Ishikawa (cell line): ENCODE measurements at regions not wholly inside any gene's neighbourhood (a gene's known extent, or its start where the extent isn't known, plus 50 kb on each side); places are given as distances from the start of the nearest gene placed in this dataset.

Experiments
- CEBPB ChIP-seq: IDR thresholded peaks from 2 replicates; pipeline ENCODE4 v1.6.1; 2012
- CREB1 ChIP-seq: IDR thresholded peaks from 2 replicates; pipeline ENCODE4 v1.6.1; 2012; ENCODE audit warnings: low read depth
- EGR1 ChIP-seq: IDR thresholded peaks from 2 replicates; pipeline ENCODE4 v1.6.1; 2012
- EP300 ChIP-seq: IDR thresholded peaks from 2 replicates; pipeline ENCODE4 v1.6.1; 2012; ENCODE audit warnings: borderline replicate concordance
- FOXM1 ChIP-seq: IDR thresholded peaks from 2 replicates; pipeline ENCODE4 v1.6.1; 2012; ENCODE audit warnings: low read depth, borderline replicate concordance
- MAX ChIP-seq: IDR thresholded peaks from 2 replicates; pipeline ENCODE4 v1.6.1; 2012
- NFIC ChIP-seq: IDR thresholded peaks from 2 replicates; pipeline ENCODE4 v1.6.1; 2012
- RAD21 ChIP-seq: IDR thresholded peaks from 2 replicates; pipeline ENCODE4 v1.6.1; 2012; ENCODE audit warnings: low read depth
- REST ChIP-seq: IDR thresholded peaks from 2 replicates; pipeline ENCODE4 v1.6.1; 2012; ENCODE audit warnings: low read depth, mild to moderate bottlenecking
- TAF1 ChIP-seq: IDR thresholded peaks from 2 replicates; pipeline ENCODE4 v1.6.1; 2012; ENCODE audit warnings: low read depth, mild to moderate bottlenecking
- TCF12 ChIP-seq: IDR thresholded peaks from 2 replicates; pipeline ENCODE4 v1.6.1; 2012; ENCODE audit warnings: low read depth
- TEAD4 ChIP-seq: IDR thresholded peaks from 2 replicates; pipeline ENCODE4 v1.6.1; 2012
- USF1 ChIP-seq: IDR thresholded peaks from 2 replicates; pipeline ENCODE4 v1.6.1; 2012
- YY1 ChIP-seq: IDR thresholded peaks from 2 replicates; pipeline ENCODE4 v1.6.1; 2012; ENCODE audit warnings: low read depth
- ZBTB7A ChIP-seq: IDR thresholded peaks from 2 replicates; pipeline ENCODE4 v1.6.1; 2012; ENCODE audit warnings: low read depth

GRCh38 chr1:29690156-29690555, 453.8 kb downstream of the PTPRU start:
- TF ChIP-seq TAF1 (no peak), REST (no peak), FOXM1 (no peak), TEAD4 (no peak), CEBPB (no peak), MAX (no peak), CREB1 (no peak), USF1 (no peak), TCF12 (no peak), EP300 (no peak), NFIC (no peak), ZBTB7A (no peak), RAD21 (no peak), YY1 (no peak), EGR1 (no peak)

- TF ChIP-seq RAD21 (no peak), MAX (no peak), TEAD4 (no peak), NFIC (no peak), EP300 (no peak), USF1 (no peak), FOXM1 (no peak), CREB1 (no peak), ZBTB7A (no peak), TAF1 (no peak), YY1 (no peak), CEBPB (no peak), TCF12 (no peak)
These were observed 453.2 kb downstream of the PTPRU start for GRCh38 chr1:29689372-29690030.

- TF ChIP-seq MAX = no peak
- no peak for TF ChIP-seq RAD21
- TF ChIP-seq CEBPB = no peak
- TF ChIP-seq CREB1 = no peak
- no peak for TF ChIP-seq REST
- no peak for TF ChIP-seq EP300
- no peak for TF ChIP-seq USF1
- TF ChIP-seq TAF1 = no peak
- TF ChIP-seq YY1 = no peak
- no peak for TF ChIP-seq ZBTB7A
- no peak for TF ChIP-seq TCF12
- no peak for TF ChIP-seq NFIC
- TF ChIP-seq EGR1 = no peak
- no peak for TF ChIP-seq TEAD4
- TF ChIP-seq FOXM1 = no peak
These were observed 452.4 kb downstream of the PTPRU start for GRCh38 chr1:29688471-29689365.

GRCh38 chr1:29687601-29688244, 451.4 kb downstream of the PTPRU start:
- TF ChIP-seq NFIC = no peak
- no peak for TF ChIP-seq ZBTB7A
